SU-DHL-6 (cell line): ENCODE measurements at regions not wholly inside any gene's neighbourhood (a gene's known extent, or its start where the extent isn't known, plus 50 kb on each side); places are given as distances from the start of the nearest gene placed in this dataset.

ENCODE experiments used
- H2AFZ ChIP-seq: fragments of 200-600 bp; sonication (generic); 2 replicates; pipeline ENCODE4 v1.6.1; 2014; ENCODE audit warnings: low read depth, mild to moderate bottlenecking, moderate library complexity, mixed read lengths, antibody characterized with exemption, low read length; ENCODE audit not compliant: severe bottlenecking
- H3F3A ChIP-seq: fragments of 200-600 bp; shearing (Covaris generic); 2 replicates; pipeline ENCODE4 v1.6.0; 2016; ENCODE audit warnings: antibody characterized with exemption, mild to moderate bottlenecking; ENCODE audit not compliant: insufficient read depth
- H3K27ac ChIP-seq: fragments of 200-600 bp; sonication (generic); 2 replicates; pipeline ENCODE4 v1.5.1; 2016; ENCODE audit warnings: low read depth, mild to moderate bottlenecking, low read length, moderate library complexity, mixed read lengths
- H3K27me3 ChIP-seq: fragments of 200-600 bp; sonication (generic), shearing (Covaris generic); 2 replicates; pipeline ENCODE4 v1.6.0; 2014; ENCODE audit warnings: mild to moderate bottlenecking, low read length
- H3K36me3 ChIP-seq: fragments of 200-600 bp; sonication (generic); 2 replicates; pipeline ENCODE4 v1.6.1; 2014; ENCODE audit warnings: mild to moderate bottlenecking, low read length, mixed read lengths
- H3K4me2 ChIP-seq: fragments of 300-600, 200-600 bp; shearing (Covaris generic), sonication (generic); 2 replicates; pipeline ENCODE4 v1.6.0; 2014; ENCODE audit warnings: low read length, low read depth, mild to moderate bottlenecking; ENCODE audit not compliant: poor library complexity, severe bottlenecking
- H3K4me3 ChIP-seq: fragments of 200-600 bp; sonication (generic); 2 replicates; pipeline ENCODE4 v1.5.1; 2014; ENCODE audit warnings: antibody characterized with exemption, low read length, mild to moderate bottlenecking, mixed read lengths; ENCODE audit not compliant: insufficient read depth, poor library complexity, severe bottlenecking
- H3K79me2 ChIP-seq: fragments of 200-600 bp; sonication (generic); 2 replicates; pipeline ENCODE4 v1.6.1; 2014; ENCODE audit warnings: mild to moderate bottlenecking, low read length, moderate library complexity; ENCODE audit not compliant: insufficient read depth
- H3K9ac ChIP-seq: fragments of 200-600 bp; sonication (generic); 2 replicates; pipeline ENCODE4 v1.7.0; 2014; ENCODE audit warnings: mild to moderate bottlenecking, low read length
- H3K9me2 ChIP-seq: fragments of 200-600 bp; sonication (generic); replicated peaks from 2 replicates; pipeline ENCODE4 v1.6.1; 2014; ENCODE audit warnings: low read length; ENCODE audit not compliant: insufficient read depth
- H3K9me3 ChIP-seq: fragments of 200-600 bp; sonication (generic); 2 replicates; pipeline ENCODE4 v1.6.1; 2014; ENCODE audit warnings: low read length, mixed read lengths; ENCODE audit not compliant: insufficient read depth
- H4K20me1 ChIP-seq: fragments of 200-600 bp; sonication (generic); 2 replicates; pipeline ENCODE4 v1.6.1; 2014; ENCODE audit warnings: low read depth, mild to moderate bottlenecking, antibody characterized with exemption, low read length, moderate library complexity, mixed read lengths
- EZH2phosphoT487 ChIP-seq: fragments of 200-600 bp; sonication (generic), shearing (Covaris generic); conservative IDR thresholded peaks from 2 replicates; pipeline ENCODE4 v1.6.1; 2018; ENCODE audit warnings: mild to moderate bottlenecking, antibody characterized with exemption, low read length, moderate library complexity, mixed read lengths
- TF ChIP-seq, protein P1 (sequence below): fragments of 200-600 bp; sonication (generic); IDR thresholded peaks from one replicate; pipeline ENCODE4 v1.5.1; 2017; ENCODE audit warnings: antibody characterized with exemption, mild to moderate bottlenecking, low read length, moderate library complexity; ENCODE audit not compliant: insufficient read depth, poor library complexity, severe bottlenecking

DNA sequence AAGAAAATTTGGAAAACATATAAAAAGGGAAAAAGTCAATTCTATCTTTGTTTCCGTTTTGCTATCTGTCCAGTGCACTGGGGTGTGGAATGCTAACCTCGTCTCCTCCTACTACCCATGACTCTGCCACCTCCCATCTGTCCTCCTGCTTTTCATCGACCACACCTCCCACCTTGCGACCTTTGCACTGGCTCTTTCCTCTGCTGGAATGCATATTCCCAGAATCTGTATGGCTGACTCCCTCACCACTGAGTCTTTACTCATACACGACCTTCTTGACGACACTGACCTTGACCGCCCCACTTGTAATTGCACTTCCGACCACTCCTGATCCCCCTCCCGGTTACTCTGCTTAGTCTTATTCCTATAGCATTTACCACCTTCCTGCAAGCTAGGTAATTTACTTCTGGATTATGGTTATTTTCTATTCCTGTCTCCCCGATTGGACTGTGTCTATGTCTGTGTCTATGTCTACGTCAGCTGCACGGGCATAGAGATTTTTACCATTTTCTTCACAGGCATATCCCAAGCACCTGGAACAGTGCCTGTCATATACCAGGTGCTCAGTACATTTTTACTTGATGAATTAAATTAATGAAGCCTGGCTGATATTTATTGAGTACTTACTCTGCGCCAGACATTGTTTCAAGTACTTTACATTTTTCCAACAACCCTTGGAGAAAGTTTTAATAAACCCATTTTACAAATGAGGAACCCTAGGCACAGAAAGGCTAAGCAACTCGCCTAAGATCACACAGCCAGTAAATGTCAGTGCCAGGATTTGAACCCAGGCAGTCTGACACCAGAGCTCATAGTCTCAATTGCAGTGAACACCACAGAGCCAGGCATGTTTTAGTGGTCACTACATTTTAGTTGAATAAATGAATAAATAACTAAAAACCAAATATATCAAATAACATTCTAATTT, 54.0 kb upstream of the SLC22A11 start:
- Histone ChIP-seq H3K36me3 (no peaks in the 10 kb centered on the region), H3K9ac (no peak overlapping the region), H2AFZ (no peak overlapping the region), H3K79me2 (no peaks in the 10 kb centered on the region), H3K9me3 (no peaks in the 10 kb centered on the region), H3K9me2 (no peaks in the 10 kb centered on the region), H4K20me1 (no peaks in the 10 kb centered on the region), H3K27ac (no peak overlapping the region), H3F3A (no peaks in the 10 kb centered on the region), H3K27me3 (no peaks in the 10 kb centered on the region), H3K4me2 (no peak overlapping the region), H3K4me3 (no peak overlapping the region)
- no peak for TF ChIP-seq EZH2phosphoT487
- TF ChIP-seq, protein P1, sequence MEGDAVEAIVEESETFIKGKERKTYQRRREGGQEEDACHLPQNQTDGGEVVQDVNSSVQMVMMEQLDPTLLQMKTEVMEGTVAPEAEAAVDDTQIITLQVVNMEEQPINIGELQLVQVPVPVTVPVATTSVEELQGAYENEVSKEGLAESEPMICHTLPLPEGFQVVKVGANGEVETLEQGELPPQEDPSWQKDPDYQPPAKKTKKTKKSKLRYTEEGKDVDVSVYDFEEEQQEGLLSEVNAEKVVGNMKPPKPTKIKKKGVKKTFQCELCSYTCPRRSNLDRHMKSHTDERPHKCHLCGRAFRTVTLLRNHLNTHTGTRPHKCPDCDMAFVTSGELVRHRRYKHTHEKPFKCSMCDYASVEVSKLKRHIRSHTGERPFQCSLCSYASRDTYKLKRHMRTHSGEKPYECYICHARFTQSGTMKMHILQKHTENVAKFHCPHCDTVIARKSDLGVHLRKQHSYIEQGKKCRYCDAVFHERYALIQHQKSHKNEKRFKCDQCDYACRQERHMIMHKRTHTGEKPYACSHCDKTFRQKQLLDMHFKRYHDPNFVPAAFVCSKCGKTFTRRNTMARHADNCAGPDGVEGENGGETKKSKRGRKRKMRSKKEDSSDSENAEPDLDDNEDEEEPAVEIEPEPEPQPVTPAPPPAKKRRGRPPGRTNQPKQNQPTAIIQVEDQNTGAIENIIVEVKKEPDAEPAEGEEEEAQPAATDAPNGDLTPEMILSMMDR, result no peak

- Histone ChIP-seq H3K27me3 (no peaks in the 10 kb centered on the region), H3K4me3 (no peak overlapping the region), H3K9me2 (no peaks in the 10 kb centered on the region), H2AFZ (no peak overlapping the region), H3K36me3 (no peaks in the 10 kb centered on the region), H3K79me2 (no peaks in the 10 kb centered on the region), H3K9ac (no peak overlapping the region), H3K4me2 (no peak overlapping the region), H4K20me1 (no peaks in the 10 kb centered on the region), H3K27ac (no peak overlapping the region), H3K9me3 (no peaks in the 10 kb centered on the region), H3F3A (no peaks in the 10 kb centered on the region)
- no peak for TF ChIP-seq EZH2phosphoT487
- TF ChIP-seq, protein P1, result no peak
These were observed 53.1 kb upstream of the SLC22A11 start for GRCh38 chr11:64502634-64503033.

- Histone ChIP-seq H3K9ac (no peak overlapping the region), H4K20me1 (no peaks in the 10 kb centered on the region), H2AFZ (no peak overlapping the region), H3K9me3 (no peaks in the 10 kb centered on the region), H3K79me2 (no peaks in the 10 kb centered on the region), H3K27ac (no peak overlapping the region), H3K36me3 (no peaks in the 10 kb centered on the region), H3K4me3 (no peak overlapping the region), H3K27me3 (no peaks in the 10 kb centered on the region), H3K9me2 (no peaks in the 10 kb centered on the region), H3F3A (no peaks in the 10 kb centered on the region), H3K4me2 (no peak overlapping the region)
- TF ChIP-seq, protein P1, result no peak
- TF ChIP-seq EZH2phosphoT487, result no peak
These were observed 52.5 kb upstream of the SLC22A11 start for GRCh38 chr11:64503186-64503753.
